Hepatocyte (in vitro differentiated cells): ENCODE measurements at regions not wholly inside any gene's neighbourhood (a gene's known extent, or its start where the extent isn't known, plus 50 kb on each side); places are given as distances from the start of the nearest gene placed in this dataset.

Experiments used
- EZH2 ChIP-seq: fragments of 200-600 bp; sonication (generic); IDR thresholded peaks from 2 replicates; pipeline ENCODE4 v1.6.1; 2016; ENCODE audit warnings: antibody characterized with exemption, mild to moderate bottlenecking, borderline replicate concordance
- TF ChIP-seq, protein P1 (sequence below): fragments of 200-600 bp; sonication (generic); IDR thresholded peaks from 2 replicates; pipeline ENCODE4 v1.5.1; 2016; ENCODE audit warnings: antibody characterized with exemption, mild to moderate bottlenecking; ENCODE audit not compliant: poor library complexity

DNA sequence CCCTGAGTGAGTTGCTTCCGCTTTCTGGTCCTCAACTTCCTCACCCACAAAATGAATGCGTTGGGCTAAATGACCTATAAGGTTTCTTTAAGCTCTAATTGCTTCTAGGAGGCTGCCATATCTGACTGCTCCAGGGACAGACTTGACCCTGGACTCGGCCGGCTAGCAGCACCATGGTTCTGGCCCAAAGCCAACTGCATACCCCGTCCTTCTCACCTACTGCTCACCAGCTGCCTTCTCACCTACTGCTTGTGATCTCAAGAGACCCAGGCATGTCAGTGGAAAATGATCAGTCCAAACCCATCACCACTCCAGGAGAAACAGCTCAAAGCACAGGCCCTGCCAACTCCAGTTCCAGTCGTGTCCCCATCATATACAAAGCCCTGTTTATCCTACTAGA, 124.3 kb upstream of the IRX5 start:
- TF ChIP-seq, protein P1, sequence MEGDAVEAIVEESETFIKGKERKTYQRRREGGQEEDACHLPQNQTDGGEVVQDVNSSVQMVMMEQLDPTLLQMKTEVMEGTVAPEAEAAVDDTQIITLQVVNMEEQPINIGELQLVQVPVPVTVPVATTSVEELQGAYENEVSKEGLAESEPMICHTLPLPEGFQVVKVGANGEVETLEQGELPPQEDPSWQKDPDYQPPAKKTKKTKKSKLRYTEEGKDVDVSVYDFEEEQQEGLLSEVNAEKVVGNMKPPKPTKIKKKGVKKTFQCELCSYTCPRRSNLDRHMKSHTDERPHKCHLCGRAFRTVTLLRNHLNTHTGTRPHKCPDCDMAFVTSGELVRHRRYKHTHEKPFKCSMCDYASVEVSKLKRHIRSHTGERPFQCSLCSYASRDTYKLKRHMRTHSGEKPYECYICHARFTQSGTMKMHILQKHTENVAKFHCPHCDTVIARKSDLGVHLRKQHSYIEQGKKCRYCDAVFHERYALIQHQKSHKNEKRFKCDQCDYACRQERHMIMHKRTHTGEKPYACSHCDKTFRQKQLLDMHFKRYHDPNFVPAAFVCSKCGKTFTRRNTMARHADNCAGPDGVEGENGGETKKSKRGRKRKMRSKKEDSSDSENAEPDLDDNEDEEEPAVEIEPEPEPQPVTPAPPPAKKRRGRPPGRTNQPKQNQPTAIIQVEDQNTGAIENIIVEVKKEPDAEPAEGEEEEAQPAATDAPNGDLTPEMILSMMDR, result no peak
- no peak for TF ChIP-seq EZH2
